ENCODE measurements at regions not wholly inside any gene's neighbourhood (a gene's known extent, or its start where the extent isn't known, plus 50 kb on each side); places are given as distances from the start of the nearest gene placed in this dataset.

- intact Hi-C loops (cut with micrococcal nuclease): no loop called here
- no peak for ATAC-seq
- WGBS (ENCODE audit: insufficient coverage, low coverage, missing lambda C conversion rate): 0% methylated on average over 3 of the region's 3 CpGs
- TF ChIP-seq HEY1 (CRISPR knock-in tag; IDR thresholded peaks at IDR 0.05; ENCODE audit: borderline replicate concordance) (no peak), HMG20B (CRISPR knock-in tag; IDR thresholded peaks at IDR 0.05) (no peak), NFIC (IDR thresholded peaks at IDR 0.05) (no peak), L3MBTL2 (IDR thresholded peaks at IDR 0.05) (no peak), COPS2 (conservative IDR thresholded peaks at IDR 0.05) (no peak), TSC22D4 (tag; IDR thresholded peaks at IDR 0.05) (no peak), ZNF134 (CRISPR knock-in tag; conservative IDR thresholded peaks at IDR 0.05) (no peak), CHCHD3 (CRISPR knock-in tag; IDR thresholded peaks at IDR 0.05) (no peak), ZNF232 (CRISPR knock-in tag; IDR thresholded peaks at IDR 0.05) (no peak), ATF3 (IDR thresholded peaks at IDR 0.05) (no peak), ATF3 (CRISPR knock-in tag; conservative IDR thresholded peaks at IDR 0.05) (no peak), EWSR1 (IDR thresholded peaks at IDR 0.05; ENCODE audit: borderline replicate concordance, low read depth, partially characterized antibody) (no peak), TCF7 (IDR thresholded peaks at IDR 0.05; ENCODE audit: borderline replicate concordance) (no peak)
- TF ChIP-seq, protein P1, sequence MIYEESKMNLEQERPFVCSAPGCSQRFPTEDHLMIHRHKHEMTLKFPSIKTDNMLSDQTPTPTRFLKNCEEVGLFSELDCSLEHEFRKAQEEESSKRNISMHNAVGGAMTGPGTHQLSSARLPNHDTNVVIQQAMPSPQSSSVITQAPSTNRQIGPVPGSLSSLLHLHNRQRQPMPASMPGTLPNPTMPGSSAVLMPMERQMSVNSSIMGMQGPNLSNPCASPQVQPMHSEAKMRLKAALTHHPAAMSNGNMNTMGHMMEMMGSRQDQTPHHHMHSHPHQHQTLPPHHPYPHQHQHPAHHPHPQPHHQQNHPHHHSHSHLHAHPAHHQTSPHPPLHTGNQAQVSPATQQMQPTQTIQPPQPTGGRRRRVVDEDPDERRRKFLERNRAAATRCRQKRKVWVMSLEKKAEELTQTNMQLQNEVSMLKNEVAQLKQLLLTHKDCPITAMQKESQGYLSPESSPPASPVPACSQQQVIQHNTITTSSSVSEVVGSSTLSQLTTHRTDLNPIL (CRISPR knock-in tag; IDR thresholded peaks at IDR 0.05): no peak
- TF ChIP-seq, protein P2, sequence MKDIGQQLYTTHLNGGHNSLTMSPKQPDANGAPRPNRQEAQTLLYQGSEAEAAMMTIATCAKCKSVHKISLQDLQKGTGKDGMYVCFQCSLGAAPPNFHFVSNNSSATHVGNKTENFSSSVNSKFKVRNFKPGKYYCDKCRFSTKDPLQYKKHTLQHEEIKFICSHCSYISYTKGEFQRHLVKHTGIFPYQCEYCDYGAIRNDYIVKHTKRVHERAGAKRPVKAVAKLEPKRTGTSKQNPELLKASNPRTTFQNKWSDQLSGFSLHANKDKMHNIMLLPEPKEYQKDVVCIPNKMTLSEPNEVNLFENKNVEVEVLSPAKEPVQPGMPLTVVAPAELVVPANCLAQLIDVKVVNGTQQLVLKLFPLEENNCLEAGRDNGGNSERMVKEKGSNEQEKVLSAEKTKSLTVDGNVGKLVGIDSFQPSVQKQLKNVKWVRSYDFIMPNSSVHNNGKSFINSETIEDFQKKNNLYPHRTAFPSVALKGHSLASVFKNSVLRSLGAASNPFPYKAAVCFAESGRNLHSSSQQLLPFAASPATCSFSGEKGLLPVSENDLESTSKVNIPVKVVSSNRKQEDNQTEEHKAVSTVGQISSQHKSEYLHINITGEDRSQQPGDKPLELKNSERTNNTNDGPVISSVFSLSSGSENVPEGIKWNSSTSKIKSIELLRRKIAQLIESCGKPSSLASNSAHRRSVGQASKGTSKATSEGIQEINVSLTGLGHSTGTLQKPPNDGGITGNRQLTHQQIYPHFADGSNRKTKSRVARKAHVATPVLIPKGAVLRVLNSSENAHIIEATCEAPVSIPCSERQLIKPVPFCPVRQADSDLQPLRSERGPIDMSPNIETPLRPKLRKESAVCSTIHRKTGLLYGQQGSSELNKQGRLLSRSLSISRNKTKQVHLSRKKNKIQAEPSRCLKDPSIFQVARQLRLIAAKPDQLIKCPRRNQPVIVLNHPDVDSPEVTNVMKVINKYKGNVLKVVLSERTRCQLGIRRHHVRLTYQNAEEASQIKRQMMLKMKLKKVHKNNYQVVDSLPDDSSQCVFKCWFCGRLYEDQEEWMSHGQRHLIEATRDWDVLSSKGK (CRISPR knock-in tag; IDR thresholded peaks at IDR 0.05): no peak
Observed at GRCh38 chr10:16105082-16105481, 244.8 kb upstream of the MINDY3 start.

More at GRCh38 chr10:16105082-16105481, 244.8 kb upstream of the MINDY3 start:
- no peak for FAIRE-seq
- CTCF ChIA-PET (ENCODE audit: low intra/inter-chr PET ratio): no interaction called here
- no peaks in the 10 kb centered on the region for H3K36me3 ChIP-seq (ENCODE audit: control insufficient read depth, insufficient read depth, low read length)
- no peak overlapping the region for H2AFZ ChIP-seq (ENCODE audit: low read depth, low read length)
- no peak for DNase-seq (ENCODE audit: extremely low read depth in 1 of 4, low spot score in 3 of 4)
- H3K4me3 ChIP-seq: no peak overlapping the region
- no peaks in the 10 kb centered on the region for H3K4me1 ChIP-seq (replicated peaks in 1 of 2; ENCODE audit: control insufficient read depth in 2 of 2, insufficient read depth in 2 of 2, low read length in 2 of 2)
- H3K79me2 ChIP-seq (ENCODE audit: control insufficient read depth, insufficient read depth, low read length): no peaks in the 10 kb centered on the region
- H3K27ac ChIP-seq (ENCODE audit: extremely low read depth, low read depth, low read length): no peak overlapping the region
- no peak overlapping the region for H3K4me2 ChIP-seq (ENCODE audit: insufficient read depth, low read length)
- BruUV-seq (replicated peaks): no TSS peak
- H3K9ac ChIP-seq (ENCODE audit: insufficient read depth in 1 of 2, low read depth in 2 of 2, low read length in 2 of 2): no peak overlapping the region
- POLR2A ChIA-PET: interaction anchor here (1.0 kb wide), 1 partner anchor 9 kb away, joined by 4 read pairs; no protein-coding TSS in a partner anchor
- H3K9me1 ChIP-seq (ENCODE audit: control insufficient read depth, insufficient read depth, low read length): no peaks in the 10 kb centered on the region
- H4K20me1 ChIP-seq (replicated peaks; ENCODE audit: control insufficient read depth, insufficient read depth, low read length): no peaks in the 10 kb centered on the region; the same call in 1 of the 2 replicates
- no peaks in the 10 kb centered on the region for H3K27me3 ChIP-seq (ENCODE audit: control insufficient read depth in 2 of 2, insufficient read depth in 2 of 2, low read length in 2 of 2)
- in situ Hi-C loops (cut with MboI): no loop called here
- H3K9me3 ChIP-seq (replicated peaks; ENCODE audit: control insufficient read depth, insufficient read depth, low read depth, low read length): no peaks in the 10 kb centered on the region
